ENCODE measurements at regions not wholly inside any gene's neighbourhood (a gene's known extent, or its start where the extent isn't known, plus 50 kb on each side); places are given as distances from the start of the nearest gene placed in this dataset.

DNA sequence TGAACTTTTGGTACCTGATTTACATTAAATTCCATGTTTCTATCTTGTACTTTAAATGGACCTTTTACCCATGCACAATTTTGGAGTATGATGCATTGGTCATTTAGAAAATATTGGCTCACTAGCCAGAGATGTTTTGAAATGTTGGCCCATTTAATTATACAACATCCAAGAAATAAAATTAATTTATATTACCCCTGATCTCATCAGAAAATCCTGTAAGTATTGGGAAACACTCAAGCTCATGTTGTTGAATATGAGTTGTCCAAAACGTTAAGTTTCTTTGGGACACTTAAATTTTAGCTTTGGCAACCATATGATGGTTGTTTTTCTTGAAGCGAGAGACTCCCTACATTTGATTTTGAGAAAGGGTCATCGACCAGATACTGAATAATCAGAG is 492.7 kb downstream of the RPS24 start:
- ATAC-seq, result no peak

GRCh38 chr10:78527296-78527695 is 493.6 kb downstream of the RPS24 start:
- ATAC-seq, result no peak

- ATAC-seq, result no peak
These were observed 495.1 kb downstream of the RPS24 start for GRCh38 chr10:78528749-78529204.

- ATAC-seq, result no peak
These were observed 495.6 kb downstream of the RPS24 start for GRCh38 chr10:78529262-78529661.

GRCh38 chr10:78531088-78531487 is 497.4 kb downstream of the RPS24 start:
- no peak for ATAC-seq

DNA sequence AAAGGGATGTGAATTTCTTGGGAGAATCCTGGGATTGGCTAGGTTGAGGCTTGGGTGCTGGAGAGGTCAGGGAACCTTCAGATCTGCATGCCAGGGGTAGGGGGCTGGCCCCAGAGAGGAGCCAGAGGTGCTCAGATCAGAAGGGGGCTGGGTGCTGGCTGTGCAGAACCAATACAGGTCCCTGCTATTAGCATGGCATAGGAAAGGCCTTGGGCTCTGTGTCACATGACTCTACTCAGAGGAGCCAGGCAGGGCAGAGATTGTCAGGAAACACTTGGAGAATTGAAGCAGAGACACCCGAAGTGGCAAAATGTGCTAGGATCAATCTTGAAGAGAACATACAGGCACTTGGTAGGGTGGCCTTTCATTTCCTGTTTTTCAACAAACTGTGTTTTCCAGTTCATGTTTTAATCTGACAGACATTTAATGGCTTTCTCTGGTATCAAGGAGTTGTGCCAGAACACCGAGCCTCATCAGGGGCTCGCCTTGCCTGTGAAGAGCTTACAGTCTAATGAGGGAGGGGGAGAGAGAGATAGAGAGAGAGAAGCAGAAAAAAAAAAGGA is 498.9 kb downstream of the RPS24 start:
- no peak for ATAC-seq

DNA sequence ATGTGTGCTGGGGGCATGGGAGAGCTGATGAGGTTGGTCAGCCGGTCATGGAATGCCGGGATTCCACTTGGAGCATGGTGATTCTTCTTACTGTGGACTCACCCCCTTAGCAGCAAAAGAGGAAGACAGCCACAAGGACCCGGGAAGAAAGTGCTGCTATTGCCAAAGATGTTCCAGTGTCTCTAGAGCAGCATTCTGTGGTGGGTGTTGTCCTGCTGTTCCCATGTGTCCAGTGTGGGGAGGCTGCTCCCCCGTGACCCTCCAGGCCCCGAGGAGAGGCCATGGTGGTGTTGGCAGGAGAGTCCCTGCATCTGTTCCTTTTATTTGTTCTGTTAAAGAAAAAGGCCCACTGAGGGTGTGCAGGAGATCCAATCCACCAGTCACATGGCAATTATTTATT is 499.4 kb downstream of the RPS24 start:
- no peak for ATAC-seq

- ATAC-seq, result no peak
These were observed 500.1 kb downstream of the RPS24 start for GRCh38 chr10:78533776-78534175.

GRCh38 chr10:78535716-78536218 is 502.1 kb downstream of the RPS24 start:
- ATAC-seq, result no peak

DNA sequence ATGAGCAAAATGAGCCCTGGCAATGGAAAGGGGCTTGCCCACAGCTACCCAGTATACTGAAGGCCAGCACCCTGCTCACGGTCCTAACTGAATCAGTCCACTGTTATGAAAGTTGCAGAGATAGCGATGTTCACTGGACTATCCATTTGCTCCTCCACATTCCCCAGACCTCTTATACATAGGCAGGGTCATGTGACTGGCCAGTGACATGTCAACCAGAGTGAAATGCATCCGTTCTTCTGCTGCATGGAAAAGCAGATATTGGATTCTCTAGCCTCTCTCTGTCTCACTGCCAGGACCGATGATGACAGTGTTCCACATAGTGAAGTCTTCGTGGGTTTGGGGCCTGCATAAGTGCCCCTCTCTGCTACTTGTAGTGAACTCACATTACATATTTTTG is 503.4 kb downstream of the RPS24 start:
- no peak for ATAC-seq

DNA sequence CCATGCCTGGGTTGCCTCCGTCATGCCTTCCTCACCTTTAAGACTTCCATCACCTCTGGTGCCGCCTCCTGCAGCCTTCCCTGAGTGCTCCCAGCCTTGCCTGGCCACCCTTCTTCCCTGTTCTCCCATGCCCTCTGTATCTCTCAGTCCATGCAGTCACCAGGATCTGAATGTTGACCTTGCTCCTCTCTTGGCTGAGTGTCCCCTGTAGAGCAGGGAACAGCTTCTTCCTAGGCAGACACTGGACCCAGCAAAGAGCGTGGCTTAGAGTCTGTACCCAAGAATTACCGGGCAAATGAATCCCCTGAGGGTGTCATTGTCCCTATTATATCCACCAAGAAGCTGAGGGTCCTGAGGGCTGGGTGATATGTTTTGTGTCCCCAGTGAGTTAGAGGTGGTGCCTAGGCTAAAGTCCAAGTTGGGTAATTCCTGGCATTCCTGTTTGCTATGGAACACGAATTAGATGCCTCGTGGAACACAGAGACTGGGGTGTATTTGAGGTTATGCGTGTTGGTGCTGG is 505.6 kb downstream of the RPS24 start:
- ATAC-seq, result no peak

DNA sequence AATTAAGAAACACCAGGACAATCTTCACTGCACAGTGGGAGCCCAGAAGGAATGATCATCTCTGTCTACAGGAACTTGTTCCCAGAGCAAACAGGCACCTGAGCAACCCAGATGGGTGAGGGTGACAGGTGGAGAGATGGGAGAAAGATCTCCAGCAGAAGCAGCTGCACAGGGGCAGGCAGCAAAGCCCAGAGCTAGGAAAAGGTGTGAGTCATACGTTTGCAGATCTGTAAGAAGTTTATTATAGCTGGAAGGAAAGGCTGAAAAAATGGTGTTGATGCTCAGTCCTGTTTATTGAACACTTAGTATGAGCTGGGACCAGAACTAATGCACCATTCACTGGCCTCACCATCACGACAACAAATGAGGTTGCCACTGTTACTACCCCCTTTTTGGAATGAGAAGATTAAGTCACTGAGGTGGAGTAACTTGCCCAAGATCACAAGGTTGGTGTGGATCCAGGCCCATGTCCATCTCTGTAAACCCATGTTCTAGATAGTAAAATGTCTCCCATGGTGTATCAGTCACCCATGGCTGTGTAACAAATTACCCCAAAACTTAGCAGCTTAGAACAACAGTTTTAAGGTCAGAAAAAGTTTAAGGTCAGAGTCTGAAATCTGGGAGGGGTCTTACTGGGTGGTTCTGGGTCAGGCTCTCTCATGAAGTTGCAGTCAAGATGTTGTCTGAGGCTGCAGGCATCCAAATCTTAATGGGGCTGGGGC is 506.9 kb downstream of the RPS24 start:
- no peak for ATAC-seq

DNA sequence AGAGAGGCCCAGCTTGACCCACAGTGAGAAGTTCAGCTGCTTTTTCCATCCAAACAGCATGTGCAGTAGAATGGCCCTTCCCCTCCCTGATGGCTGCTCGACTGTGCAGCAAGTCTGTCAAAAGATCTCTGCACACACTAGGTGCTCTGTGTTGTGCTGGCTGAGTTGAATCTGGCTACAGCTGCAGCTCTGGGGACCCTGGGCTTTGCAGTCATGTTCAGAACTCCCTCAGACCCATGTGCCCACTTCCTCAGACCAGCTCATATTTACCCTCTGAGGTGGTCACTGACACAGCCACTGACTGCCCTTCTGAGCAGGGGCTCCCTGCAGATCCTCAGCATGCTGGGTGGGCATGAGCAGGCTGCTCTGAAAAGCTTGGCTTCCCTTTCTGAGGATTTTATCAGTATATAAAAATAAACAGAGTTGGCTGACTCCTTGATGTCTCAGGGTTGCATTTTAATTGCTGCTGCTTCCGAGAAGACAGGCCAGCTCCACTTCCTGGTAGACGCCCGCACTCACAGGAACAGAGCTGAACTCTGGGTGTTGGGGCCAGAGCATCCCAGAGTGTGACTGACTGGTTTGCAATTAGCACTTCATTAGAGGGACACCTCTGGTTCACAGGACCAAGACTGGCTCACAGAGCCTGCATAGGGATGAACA is 507.9 kb downstream of the RPS24 start:
- ATAC-seq, result no peak

DNA sequence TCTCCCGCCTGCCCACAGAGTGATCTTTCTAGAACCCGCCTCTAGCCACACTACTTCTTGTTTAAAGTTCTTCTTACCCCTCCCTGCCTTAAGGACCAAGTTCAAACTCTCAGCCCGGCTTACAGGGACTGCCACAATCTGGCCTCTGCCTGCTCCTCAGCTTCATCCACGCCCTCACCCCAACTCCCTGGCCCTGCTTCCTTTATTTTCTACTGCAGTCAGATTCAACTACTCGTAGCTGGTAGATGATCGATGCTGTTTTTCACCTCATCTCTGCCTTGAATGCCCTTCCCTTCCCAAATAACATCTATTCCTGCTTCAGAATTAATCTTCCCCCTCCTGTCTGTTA is 508.5 kb downstream of the RPS24 start:
- ATAC-seq, result no peak

- ATAC-seq, result no peak
These were observed 508.9 kb downstream of the RPS24 start for GRCh38 chr10:78542521-78542920.

GRCh38 chr10:78543031-78543748 is 509.5 kb downstream of the RPS24 start:
- ATAC-seq, result no peak

- no peak for ATAC-seq
These were observed 510.2 kb downstream of the RPS24 start for GRCh38 chr10:78543749-78544362.

GRCh38 chr10:78544423-78545090 is 510.9 kb downstream of the RPS24 start:
- ATAC-seq, result no peak

- no peak for ATAC-seq
These were observed 512.1 kb downstream of the RPS24 start for GRCh38 chr10:78545756-78546155.

DNA sequence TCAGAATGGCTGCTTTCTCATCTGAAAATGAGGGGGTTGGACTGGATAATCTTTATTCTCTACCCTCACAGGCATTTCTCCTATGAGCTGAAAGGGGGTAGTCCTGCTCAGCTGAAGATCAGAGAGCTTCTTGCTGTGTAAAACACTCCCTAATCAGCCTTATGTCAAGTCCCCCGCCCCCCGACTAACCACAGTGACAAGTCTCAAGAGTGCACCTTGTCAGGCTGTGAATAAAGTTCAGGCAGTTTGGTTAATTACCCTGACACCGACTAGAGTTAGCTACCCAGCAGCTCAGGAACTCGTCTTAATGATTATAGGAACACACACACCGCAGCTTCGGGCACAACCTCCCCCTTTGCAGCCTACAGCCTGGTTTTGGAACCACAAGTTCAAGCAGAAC is 513.7 kb downstream of the RPS24 start:
- no peak for ATAC-seq

- no peak for ATAC-seq
These were observed 514.2 kb downstream of the RPS24 start for GRCh38 chr10:78547905-78548304.

GRCh38 chr10:78548369-78548768 is 514.7 kb downstream of the RPS24 start:
- ATAC-seq, result no peak
